Activated T-cell treated with anti-CD3 and anti-CD28 coated beads, Interleukin-2, amount 50 U/mL, for 72 hours (primary cell): ENCODE measurements at regions not wholly inside any gene's neighbourhood (a gene's known extent, or its start where the extent isn't known, plus 50 kb on each side); places are given as distances from the start of the nearest gene placed in this dataset.

Experiments
- ATAC-seq, 2 donors: fragments of 150-1000 bp; cut with Tn5 transposase; replicated peaks in 1 of 2; 2 replicates each; pipeline ENCODE4 v1.10.0; 2021; ENCODE audit warnings: moderate library complexity in 2 of 2, mild to moderate bottlenecking in 1 of 2
- DNase-seq, 2 donors: peaks; one replicate each; pipeline ENCODE4 v3.0.0; 2021 to 2022; ENCODE audit warnings: mixed read lengths in 1 of 2
- H3K27ac Mint-ChIP-seq: one replicate; pipeline ENCODE4 v1.8.0; 2022; ENCODE audit warnings: mild to moderate bottlenecking, moderate library complexity, mixed read lengths
- H3K27me3 Mint-ChIP-seq: one replicate; pipeline ENCODE4 v1.8.0; 2022; ENCODE audit warnings: low read depth, mixed read lengths
- H3K36me3 Mint-ChIP-seq, 2 donors: one replicate each; pipeline ENCODE4 v1.8.0; 2022; ENCODE audit warnings: mixed read lengths in 2 of 2, mild to moderate bottlenecking in 1 of 2; ENCODE audit not compliant: insufficient read depth in 2 of 2
- H3K4me1 Mint-ChIP-seq: one replicate; pipeline ENCODE4 v1.8.0; 2022; ENCODE audit warnings: low read depth, mixed read lengths
- H3K4me3 Mint-ChIP-seq, 2 donors: one replicate each; pipeline ENCODE4 v1.8.0; 2022; ENCODE audit warnings: mild to moderate bottlenecking in 2 of 2, mixed read lengths in 2 of 2, moderate library complexity in 2 of 2
- H3K9me3 Mint-ChIP-seq, 2 donors: one replicate each; pipeline ENCODE4 v1.8.0; 2022; ENCODE audit warnings: mixed read lengths in 2 of 2

GRCh38 chr17:34820922-34821321 lies 140.3 kb downstream of the CCT6B start:
- Mint-ChIP-seq H3K9me3 (no peaks in the 10 kb centered on the region), H3K4me1 (peaks cover 10% of the 10 kb centered on the region), H3K4me3 (no peak overlapping the region), H3K27me3 (peaks cover 11% of the 10 kb centered on the region), H3K27ac (no peak overlapping the region), H3K36me3 (no peaks in the 10 kb centered on the region)
- ATAC-seq (no peak), DNase-seq (no peak)

GRCh38 chr17:34820248-34820801 lies 140.9 kb downstream of the CCT6B start:
- H3K9me3 Mint-ChIP-seq, result no peaks in the 10 kb centered on the region
- no peak for ATAC-seq
- no peak overlapping the region for H3K27ac Mint-ChIP-seq
- H3K4me3 Mint-ChIP-seq, result no peak overlapping the region
- DNase-seq, result no peak
- H3K27me3 Mint-ChIP-seq, result peaks cover 11% of the 10 kb centered on the region
- H3K36me3 Mint-ChIP-seq, result no peaks in the 10 kb centered on the region
- peaks cover 10% of the 10 kb centered on the region for H3K4me1 Mint-ChIP-seq

- peaks cover 10% of the 10 kb centered on the region for H3K4me1 Mint-ChIP-seq
- H3K36me3 Mint-ChIP-seq, result no peaks in the 10 kb centered on the region
- ATAC-seq (no peak), DNase-seq (no peak)
- H3K27ac Mint-ChIP-seq, result no peak overlapping the region
- H3K27me3 Mint-ChIP-seq, result peaks cover 7% of the 10 kb centered on the region
- H3K4me3 Mint-ChIP-seq, result no peak overlapping the region
- H3K9me3 Mint-ChIP-seq, result no peaks in the 10 kb centered on the region
Observed at GRCh38 chr17:34817252-34818035, 143.8 kb downstream of the CCT6B start.

- no peaks in the 10 kb centered on the region for H3K36me3 Mint-ChIP-seq
- no peak overlapping the region for H3K27ac Mint-ChIP-seq
- H3K4me1 Mint-ChIP-seq, result peaks cover 10% of the 10 kb centered on the region
- no peaks in the 10 kb centered on the region for H3K9me3 Mint-ChIP-seq
- peaks cover 7% of the 10 kb centered on the region for H3K27me3 Mint-ChIP-seq
- ATAC-seq (no peak), DNase-seq (no peak)
- no peak overlapping the region for H3K4me3 Mint-ChIP-seq
Observed at GRCh38 chr17:34816848-34817247, 144.4 kb downstream of the CCT6B start.

GRCh38 chr17:34813290-34813689 lies 148.0 kb downstream of the CCT6B start:
- Mint-ChIP-seq H3K27ac (no peak overlapping the region), H3K4me3 (no peak overlapping the region), H3K4me1 (no peaks in the 10 kb centered on the region), H3K9me3 (no peaks in the 10 kb centered on the region), H3K36me3 (no peaks in the 10 kb centered on the region), H3K27me3 (peaks cover under 1% of the 10 kb centered on the region)
- DNase-seq (no peak), ATAC-seq (no peak)

GRCh38 chr17:34811561-34811960 lies 149.7 kb downstream of the CCT6B start:
- Mint-ChIP-seq H3K9me3 (no peaks in the 10 kb centered on the region), H3K36me3 (no peaks in the 10 kb centered on the region), H3K27ac (no peak overlapping the region), H3K27me3 (peaks cover 6% of the 10 kb centered on the region), H3K4me3 (no peak overlapping the region), H3K4me1 (no peaks in the 10 kb centered on the region)
- DNase-seq (no peak), ATAC-seq (no peak)

GRCh38 chr17:34800661-34801060 lies 160.6 kb downstream of the CCT6B start:
- peaks cover 18% of the 10 kb centered on the region for H3K27me3 Mint-ChIP-seq
- H3K9me3 Mint-ChIP-seq, result peaks cover 0 to 4% of the 10 kb centered on the region in 2 donors
- no peaks in the 10 kb centered on the region for H3K36me3 Mint-ChIP-seq
- H3K27ac Mint-ChIP-seq, result no peak overlapping the region
- DNase-seq, result no peak
- H3K4me1 Mint-ChIP-seq, result no peaks in the 10 kb centered on the region
- no peak for ATAC-seq
- no peak overlapping the region for H3K4me3 Mint-ChIP-seq

GRCh38 chr17:34799751-34800150 lies 161.5 kb downstream of the CCT6B start:
- DNase-seq (no peak), ATAC-seq (no peak)
- H3K27me3 Mint-ChIP-seq, result peaks cover 18% of the 10 kb centered on the region
- H3K36me3 Mint-ChIP-seq, result no peaks in the 10 kb centered on the region
- no peak overlapping the region for H3K4me3 Mint-ChIP-seq
- no peak overlapping the region for H3K27ac Mint-ChIP-seq
- peaks cover 0 to 4% of the 10 kb centered on the region in 2 donors for H3K9me3 Mint-ChIP-seq
- H3K4me1 Mint-ChIP-seq, result no peaks in the 10 kb centered on the region

- ATAC-seq (no peak), DNase-seq (no peak)
- no peaks in the 10 kb centered on the region for H3K36me3 Mint-ChIP-seq
- peaks cover 0 to 4% of the 10 kb centered on the region in 2 donors for H3K9me3 Mint-ChIP-seq
- peaks cover 18% of the 10 kb centered on the region for H3K27me3 Mint-ChIP-seq
- H3K27ac Mint-ChIP-seq, result no peak overlapping the region
- H3K4me3 Mint-ChIP-seq, result no peak overlapping the region
- H3K4me1 Mint-ChIP-seq, result no peaks in the 10 kb centered on the region
Observed at GRCh38 chr17:34798581-34798980, 162.7 kb downstream of the CCT6B start.

- DNase-seq (peak; percentile 2 to 11), ATAC-seq (no peak)
- no peak overlapping the region for H3K4me3 Mint-ChIP-seq
- peaks cover 0 to 4% of the 10 kb centered on the region in 2 donors for H3K9me3 Mint-ChIP-seq
- peaks cover 18% of the 10 kb centered on the region for H3K27me3 Mint-ChIP-seq
- H3K27ac Mint-ChIP-seq, result no peak overlapping the region
- H3K36me3 Mint-ChIP-seq, result no peaks in the 10 kb centered on the region
- no peaks in the 10 kb centered on the region for H3K4me1 Mint-ChIP-seq
Observed at GRCh38 chr17:34797720-34798119, 163.5 kb downstream of the CCT6B start.

- no peak for DNase-seq
- Mint-ChIP-seq H3K27ac (no peak overlapping the region), H3K27me3 (peaks cover 11% of the 10 kb centered on the region), H3K36me3 (no peaks in the 10 kb centered on the region), H3K9me3 (no peaks in the 10 kb centered on the region), H3K4me3 (no peak overlapping the region), H3K4me1 (no peaks in the 10 kb centered on the region)
- ATAC-seq, result no peak
Observed at GRCh38 chr17:34793231-34793908, 167.9 kb downstream of the CCT6B start.

- DNase-seq (no peak), ATAC-seq (no peak)
- H3K36me3 Mint-ChIP-seq, result no peaks in the 10 kb centered on the region
- H3K27ac Mint-ChIP-seq, result no peak overlapping the region
- H3K4me3 Mint-ChIP-seq, result no peak overlapping the region
- H3K4me1 Mint-ChIP-seq, result no peaks in the 10 kb centered on the region
- H3K27me3 Mint-ChIP-seq, result peaks cover 11% of the 10 kb centered on the region
- no peaks in the 10 kb centered on the region for H3K9me3 Mint-ChIP-seq
Observed at GRCh38 chr17:34788696-34789095, 172.6 kb downstream of the CCT6B start.

GRCh38 chr17:34784526-34784925 lies 176.7 kb downstream of the CCT6B start:
- ATAC-seq, result no peak
- DNase-seq, result no peak
- H3K36me3 Mint-ChIP-seq, result no peaks in the 10 kb centered on the region
- H3K27ac Mint-ChIP-seq, result no peak overlapping the region
- H3K4me1 Mint-ChIP-seq, result no peaks in the 10 kb centered on the region
- no peak overlapping the region for H3K4me3 Mint-ChIP-seq
- no peaks in the 10 kb centered on the region for H3K27me3 Mint-ChIP-seq
- H3K9me3 Mint-ChIP-seq, result no peaks in the 10 kb centered on the region
